ENCODE measurements at regions not wholly inside any gene's neighbourhood (a gene's known extent, or its start where the extent isn't known, plus 50 kb on each side); places are given as distances from the start of the nearest gene placed in this dataset.

DNA sequence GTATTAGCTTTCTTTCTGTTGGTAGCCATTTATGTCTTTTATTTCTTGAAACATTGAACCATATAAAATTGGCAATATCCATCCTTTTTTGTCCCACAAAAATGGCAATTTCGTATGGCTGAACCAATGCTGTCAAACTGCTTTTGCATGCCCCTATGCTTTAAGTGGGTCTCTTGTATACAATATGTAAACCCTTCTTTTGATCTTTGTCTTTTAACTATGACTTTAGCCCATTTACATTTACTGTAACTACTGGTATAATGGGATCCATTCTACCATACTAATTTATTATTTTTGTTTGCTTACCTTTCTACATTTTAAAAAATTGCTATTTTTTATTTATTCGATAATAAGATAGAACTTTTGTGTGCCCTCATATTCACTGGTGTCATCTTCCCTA, 93.4 kb downstream of the TENT4A start:
- no peak for DNase-seq (ENCODE audit: low spot score)

DNA sequence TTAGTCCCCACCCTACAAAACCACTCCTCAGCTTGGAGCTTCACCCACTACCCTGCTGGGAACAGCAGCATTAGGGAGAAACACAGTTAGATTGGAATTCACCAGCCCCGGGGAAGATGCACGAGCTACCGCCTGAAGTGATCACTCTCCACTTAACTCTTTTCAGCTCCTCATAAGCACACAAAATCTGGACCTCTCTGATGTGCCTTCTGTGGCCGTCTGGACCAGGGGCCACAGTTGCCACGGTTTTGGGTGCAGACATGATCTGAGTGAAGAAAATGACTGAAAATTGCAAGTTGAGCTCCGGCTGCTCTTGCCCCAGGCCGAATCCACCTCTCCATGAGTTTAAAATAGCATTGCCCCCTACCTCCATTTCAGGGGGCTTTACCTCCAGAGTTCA, 95.2 kb downstream of the TENT4A start:
- DNase-seq (ENCODE audit: low spot score) = no peak

DNA sequence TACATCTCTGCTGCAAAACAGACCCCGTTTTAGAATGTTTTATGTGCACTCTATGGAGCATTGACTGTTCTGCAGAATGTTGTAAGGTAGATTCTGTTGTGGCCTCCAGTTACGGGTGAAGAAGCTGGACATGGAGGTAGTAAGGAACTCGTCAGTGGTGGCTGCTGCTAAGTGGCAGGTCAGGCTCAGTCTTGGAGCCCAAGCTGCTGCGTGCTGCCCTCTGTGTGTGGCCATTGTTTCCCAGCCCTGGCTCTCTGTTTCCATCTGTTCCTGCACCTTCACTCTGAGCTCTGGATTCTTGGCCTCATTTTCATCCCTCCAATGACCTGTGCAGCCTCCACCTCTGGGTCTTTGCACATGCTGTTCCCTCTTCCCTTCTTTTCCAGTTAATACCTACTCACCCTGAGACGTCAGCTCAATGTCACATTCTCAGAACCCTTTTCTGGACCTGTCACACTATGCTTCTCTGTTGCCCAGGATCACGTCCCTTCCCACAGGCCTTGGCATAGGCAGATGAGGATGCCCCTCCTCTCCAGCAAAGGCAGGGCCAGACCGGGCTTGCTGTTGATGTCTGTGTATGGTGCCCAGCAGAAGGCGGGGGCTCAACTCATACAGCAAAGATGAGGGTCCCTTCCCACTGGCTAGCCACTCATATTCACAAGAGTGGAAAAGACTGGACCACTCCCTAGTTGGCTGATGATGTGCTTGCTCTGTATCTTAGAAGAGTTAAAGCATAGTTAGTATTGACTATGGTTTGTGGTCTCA, 97.6 kb downstream of the TENT4A start:
- no peak for DNase-seq (ENCODE audit: low spot score)

DNA sequence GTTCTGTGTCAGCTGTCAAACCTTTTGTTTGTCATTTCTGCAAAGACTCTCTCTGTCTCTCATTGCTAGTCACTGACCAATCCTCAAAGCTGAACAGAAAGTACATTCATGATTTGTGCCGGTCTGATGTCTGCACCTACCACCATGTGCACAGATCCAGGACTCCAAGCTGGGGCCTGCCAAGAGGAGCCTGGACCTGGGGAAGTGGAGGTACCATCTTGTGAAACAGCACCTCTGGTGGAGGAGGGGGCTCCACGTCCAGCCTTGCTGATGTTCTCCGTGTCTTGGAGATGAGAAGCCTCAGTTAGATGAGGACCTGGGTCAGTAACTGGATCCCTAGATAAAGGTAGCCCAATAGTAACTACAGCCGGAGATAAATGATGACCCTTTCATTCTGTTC, 98.9 kb downstream of the TENT4A start:
- no peak for DNase-seq (ENCODE audit: low spot score)

DNA sequence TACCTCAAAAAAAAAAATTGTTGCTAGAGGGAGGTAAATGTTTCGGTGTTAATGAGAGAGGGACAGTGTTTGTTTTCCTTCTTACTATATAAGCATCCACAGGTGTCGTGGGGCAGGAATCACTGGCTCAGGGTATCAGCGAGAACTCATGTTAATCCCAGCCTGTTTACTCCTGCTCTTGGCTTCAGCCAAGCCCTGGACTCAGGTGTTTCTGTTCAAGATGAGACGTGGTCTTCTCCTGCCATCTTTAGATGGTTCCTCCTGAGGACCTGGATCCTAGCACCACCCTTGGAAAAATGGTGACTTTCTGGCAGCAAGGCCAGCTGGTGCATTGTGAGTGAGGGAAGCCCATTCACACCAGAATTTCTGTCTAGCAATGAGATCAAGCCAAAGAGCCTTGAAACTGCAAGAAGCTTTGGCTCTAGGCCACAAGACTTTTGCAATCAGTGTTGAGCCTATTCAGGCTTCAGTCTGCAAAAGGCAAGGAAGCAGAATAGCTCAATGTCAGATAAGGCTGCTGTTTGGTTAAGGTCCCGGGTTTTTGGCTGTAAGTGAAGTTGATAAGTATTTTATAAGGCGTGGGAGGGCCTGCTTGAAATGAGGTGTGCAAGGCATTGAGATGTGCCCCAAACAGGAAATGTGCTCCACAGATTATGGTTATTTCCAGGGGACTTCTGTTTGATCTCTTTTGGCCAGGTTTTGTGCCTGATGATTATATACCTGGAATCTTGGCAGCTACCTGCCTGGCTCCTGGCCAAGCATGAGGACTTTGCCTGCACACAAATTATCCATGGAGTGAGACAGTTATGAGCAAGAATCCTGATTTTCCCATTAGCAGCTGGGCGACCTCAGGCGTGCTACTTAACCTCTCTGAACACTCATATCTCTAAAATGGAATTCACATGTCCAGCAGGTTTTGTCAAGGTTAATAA, 99.8 kb downstream of the TENT4A start:
- DNase-seq (ENCODE audit: low spot score) = no peak

DNA sequence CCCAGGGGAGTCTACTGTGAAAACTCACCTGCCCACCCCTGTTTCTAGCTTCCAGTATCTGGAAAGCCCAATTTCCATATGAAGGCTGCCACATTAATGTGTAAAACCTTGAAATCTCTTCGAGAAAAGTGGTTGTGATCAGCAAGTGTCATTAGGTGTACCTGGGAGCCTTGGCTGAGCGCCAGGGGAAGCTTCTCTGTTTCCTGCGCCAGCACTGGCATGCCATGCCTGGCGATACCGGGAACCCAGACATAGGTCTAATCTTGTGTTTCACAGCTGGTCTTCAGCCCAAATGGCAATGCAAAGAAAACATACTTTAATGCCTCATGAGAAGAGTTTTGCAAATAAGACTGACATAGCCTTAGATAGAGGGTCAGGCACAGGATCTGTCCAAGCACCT, 101.6 kb downstream of the TENT4A start:
- no peak for DNase-seq (ENCODE audit: low spot score)

DNA sequence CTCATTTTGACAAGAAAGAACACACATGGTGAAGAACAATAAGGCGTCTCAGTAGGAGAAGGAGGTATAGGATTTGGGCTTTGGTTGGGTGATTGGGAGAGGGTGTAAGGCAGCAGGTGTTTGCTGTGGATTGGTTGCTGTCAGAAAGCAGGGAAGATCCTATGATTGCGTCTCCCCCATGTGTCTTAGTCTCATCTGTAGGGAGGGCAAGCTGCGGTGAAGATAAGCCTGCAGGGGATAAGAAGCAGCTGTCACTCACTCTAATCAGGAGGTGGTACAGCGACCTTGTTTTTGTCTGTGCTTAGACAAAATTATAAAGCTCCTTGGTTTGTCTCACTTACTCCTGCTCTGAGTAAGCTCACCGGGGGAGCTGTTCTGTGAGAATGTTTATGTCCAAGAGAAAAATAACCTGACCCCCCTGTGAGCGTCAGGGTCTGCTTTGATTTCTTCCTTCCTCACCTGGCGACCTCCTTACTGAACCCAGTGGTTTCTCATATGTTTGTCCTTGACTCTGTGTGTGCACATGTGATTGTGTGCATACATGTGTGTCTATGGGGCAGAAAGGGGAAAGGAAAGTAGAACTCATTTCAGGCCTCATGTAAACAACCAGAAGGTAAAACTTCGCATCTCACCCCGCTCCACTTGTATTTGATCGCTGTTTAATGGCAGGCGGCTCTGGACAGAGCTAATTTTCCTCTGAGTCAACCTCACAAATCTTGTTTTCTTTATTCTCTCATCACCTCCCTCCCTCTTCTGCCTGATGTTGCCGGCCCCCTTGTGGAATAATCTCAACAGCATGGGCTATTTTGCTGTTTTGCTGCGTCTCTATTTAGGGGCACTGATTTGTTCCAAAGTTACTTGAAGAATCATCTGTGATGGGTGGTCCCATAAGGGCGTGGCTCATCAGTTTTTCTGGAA, 105.6 kb downstream of the TENT4A start:
- DNase-seq (ENCODE audit: low spot score) = no peak

DNA sequence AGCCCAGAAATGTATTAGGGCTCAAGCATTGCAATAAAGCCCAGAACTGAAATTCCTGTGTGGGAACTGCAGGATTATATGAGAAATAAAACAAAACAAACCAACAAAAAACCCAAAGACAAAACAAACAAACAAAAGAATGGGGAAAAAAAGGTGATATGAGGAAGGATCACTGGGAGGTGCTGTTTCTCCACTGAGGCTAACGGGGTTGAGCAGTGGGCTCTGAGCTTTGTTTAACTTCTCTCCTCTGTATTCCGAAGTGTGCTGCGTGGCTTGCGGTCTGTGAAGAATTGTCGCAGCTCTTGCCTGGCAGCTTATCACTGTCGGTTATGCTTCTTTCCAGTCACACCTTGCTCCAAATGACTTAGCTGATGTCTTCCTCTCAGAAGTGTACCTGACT, 106.3 kb downstream of the TENT4A start:
- DNase-seq (ENCODE audit: low spot score) = no peak

DNA sequence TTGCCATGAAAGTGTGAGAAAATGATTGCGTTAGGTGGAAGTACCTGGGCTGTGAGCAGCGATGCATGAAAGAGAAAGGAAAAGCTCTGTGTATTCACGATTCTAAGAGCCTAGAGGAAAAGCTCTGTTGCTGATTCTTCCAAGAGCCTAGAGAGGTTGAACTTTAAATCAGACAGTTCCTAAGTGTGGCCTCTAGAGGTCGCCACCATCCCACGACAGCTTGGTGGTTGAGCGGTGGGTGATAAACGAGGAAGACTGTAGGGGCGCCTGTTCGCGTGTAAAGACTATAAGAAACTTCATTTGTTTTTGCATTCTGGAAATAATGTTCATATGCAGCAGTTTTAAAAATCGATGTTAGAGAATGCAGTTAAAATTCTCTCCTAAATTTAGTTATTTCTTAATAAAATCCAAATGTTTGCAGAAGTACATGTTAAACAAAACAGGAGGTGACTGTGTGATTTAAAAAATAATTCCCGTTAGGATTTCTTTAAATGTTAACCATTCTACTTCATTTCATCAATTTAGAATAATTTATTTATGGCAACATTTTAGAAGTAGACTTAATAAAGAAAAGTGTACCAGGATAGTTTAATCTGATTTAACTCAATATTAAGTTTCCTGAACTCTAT, 107.7 kb downstream of the TENT4A start:
- no peak for DNase-seq (ENCODE audit: low spot score)

DNA sequence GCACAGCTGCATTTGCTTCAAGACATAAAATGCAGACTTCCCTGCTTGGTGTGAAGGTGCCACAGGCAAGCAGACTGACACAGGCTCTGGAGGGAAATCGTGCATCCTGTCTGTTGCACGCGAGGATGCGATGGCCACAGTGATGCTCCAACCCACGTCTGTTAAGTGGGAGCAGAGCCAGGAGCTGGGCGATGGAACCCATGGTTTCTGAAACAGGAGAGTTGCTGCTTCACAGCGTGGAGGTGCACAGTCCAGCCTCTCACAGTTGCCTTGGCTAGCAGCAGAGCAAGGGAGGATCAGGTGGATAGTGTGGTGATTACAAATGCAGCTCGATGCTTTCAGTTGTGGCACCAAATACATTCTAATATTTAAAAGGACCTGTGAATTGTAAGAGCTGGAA, 108.8 kb downstream of the TENT4A start:
- no peak for DNase-seq (ENCODE audit: low spot score)

DNA sequence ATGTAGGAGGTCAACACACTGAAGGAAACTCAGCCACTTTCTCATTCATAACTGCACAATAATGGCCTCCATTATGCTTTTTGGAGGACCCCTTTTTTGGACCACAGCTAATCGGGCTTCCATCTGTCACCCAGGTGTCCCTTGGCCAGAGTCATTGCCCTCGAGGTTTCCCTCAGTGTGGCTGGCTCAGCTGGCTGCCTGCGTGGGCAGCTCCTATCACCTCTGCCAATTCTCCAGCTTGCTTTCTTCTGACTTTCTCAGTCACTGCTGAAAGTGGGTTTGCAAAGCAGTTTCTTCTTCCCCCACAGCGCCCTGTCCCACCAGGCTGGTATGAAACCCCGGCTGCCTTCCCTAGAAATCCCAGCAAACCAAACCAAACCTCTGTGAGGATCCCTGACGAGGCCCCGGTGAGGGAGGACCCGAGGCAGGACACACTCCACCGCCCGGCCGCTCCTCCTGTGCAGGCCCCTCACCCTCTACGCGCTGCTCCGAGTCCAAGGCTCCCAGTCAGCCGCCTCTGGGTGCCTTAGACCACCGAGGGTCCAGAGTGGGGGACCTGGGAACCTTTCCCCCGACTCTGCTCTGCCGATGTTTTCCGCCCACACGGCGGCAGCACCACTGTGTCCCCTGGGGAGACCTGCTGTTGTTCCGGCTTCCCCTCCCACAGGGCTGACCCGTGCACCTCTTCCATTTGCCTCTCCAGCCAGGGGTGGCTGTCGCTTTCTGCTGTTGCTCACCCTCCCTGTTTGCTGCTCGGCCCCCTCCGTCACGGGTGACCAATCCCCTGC, 109.5 kb downstream of the TENT4A start:
- DNase-seq (ENCODE audit: low spot score) = no peak

DNA sequence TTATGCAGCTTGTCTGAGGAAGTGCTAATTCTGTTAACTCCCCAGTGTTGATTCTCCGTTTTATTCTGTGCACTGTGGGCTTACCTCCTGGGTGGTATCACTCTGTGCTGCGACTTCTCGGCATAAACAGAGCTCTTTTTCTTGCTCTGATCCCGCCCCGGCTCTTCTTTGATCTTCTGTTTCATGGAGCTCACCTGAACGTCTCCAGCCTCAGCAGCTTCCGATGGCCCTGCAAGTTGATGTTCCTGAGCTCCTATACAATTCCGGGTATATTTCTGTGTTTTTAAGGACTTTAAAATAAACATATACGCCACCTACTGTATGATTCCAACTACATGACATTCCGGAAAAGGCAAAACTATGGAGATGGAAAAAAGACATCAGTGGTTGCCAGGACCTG, 110.8 kb downstream of the TENT4A start:
- DNase-seq (ENCODE audit: low spot score) = no peak

DNA sequence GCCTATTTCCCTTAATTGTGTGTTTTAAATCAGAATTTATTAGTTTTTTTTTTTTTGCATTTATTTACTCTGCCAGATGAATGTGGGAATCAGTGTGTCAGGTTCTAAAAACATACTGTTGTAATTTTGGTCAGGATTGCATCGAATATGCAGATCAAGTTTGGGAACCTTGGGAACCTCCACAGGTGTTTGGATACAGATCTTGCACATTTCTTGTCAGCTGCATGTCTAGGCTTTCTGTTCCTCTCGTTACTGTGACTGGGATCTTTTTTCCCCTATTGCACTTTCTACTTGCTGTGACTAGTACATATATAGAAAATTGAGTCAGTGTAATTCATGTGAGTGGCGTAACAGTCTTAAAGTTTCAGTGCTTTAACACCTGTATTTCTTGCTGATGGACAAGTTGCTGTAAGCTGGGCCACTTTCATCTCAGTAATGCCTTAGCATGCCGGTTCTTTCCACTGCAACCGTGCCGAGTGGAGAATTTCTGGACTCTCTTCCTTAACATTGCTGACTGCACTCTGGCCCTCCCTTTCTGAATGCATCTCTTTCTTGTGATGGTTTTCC, 112.5 kb downstream of the TENT4A start:
- no peak for DNase-seq (ENCODE audit: low spot score)

DNA sequence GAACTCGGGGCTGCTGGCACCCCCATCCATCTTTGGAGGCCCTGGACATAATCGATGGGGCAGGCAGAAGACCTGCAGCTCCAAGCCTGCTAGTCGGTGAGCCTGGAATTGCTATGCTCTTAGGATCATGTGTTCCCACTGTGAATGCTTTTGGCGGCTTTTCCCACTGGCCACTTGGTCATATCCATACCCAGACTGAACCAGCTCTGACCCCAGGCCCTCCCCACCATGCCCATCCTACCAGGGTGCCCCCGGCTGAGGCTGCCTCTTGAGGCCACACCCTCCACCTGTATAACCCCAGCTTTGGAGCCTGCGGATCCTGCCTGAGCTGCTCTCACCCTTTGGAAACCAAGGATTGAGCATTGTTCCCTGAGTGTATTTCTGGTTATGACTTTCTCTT, 113.5 kb downstream of the TENT4A start:
- no peak for DNase-seq (ENCODE audit: low spot score)

DNA sequence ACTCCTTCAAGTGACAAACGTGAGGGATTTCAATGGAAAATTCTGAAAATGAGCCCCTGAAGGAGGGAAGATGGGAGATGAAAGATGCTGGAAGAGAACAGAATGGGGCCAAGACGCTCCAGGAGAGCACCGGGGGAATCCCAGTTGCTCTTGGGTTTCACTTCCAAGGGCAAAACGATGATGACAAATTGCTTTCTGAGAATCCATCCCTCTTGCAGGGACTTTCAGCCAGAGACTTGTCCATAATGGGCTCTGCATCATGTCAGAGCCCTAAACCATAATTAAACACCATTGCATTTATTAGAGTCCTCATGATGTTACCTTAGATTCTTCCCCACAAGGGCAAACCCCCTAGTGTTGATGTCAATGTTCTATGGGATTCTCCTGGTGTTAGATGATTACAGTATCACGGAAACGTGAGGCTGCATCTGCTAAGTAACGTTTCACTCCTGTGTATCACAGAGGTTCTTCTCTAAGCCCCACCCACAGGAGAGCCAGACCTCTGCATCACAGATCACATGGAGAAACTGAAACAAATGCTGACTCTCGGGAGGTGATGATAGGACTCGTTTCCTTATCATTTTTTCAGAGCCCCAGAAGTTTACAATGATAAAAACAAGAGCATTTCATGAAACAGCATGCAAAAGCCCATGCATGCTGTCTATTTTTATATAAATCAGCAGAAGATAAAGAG, 114.4 kb downstream of the TENT4A start:
- no peak for DNase-seq (ENCODE audit: low spot score)

DNA sequence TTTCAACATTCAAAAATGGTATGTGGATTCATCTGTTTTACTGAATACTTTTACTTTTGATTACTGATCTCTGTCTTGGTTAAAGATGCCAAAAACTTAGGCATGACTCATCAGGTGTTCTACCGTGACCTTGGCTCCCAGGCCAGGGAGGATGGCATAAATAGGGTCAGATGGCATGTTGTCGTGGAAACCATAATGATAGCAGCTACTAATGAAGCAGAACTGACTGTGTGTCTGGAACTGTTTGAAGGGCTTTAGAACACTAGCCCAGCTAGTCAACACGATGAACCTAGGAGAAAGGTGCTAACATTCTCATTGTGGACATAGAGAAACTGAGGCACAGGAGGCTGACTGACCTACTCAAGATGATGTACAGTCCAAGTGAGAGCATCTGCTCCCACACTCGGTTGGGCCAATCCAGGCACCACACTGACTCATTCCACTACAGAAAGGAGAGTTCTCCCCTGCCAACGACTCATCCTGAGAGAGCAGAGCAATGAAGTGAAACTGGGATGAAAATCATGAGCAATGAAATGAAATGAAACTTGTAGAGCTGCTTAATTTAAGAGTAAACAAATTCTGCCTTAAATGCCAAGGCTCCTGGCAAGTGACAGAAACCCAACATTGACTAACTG, 116.0 kb downstream of the TENT4A start:
- DNase-seq (ENCODE audit: low spot score) = no peak

DNA sequence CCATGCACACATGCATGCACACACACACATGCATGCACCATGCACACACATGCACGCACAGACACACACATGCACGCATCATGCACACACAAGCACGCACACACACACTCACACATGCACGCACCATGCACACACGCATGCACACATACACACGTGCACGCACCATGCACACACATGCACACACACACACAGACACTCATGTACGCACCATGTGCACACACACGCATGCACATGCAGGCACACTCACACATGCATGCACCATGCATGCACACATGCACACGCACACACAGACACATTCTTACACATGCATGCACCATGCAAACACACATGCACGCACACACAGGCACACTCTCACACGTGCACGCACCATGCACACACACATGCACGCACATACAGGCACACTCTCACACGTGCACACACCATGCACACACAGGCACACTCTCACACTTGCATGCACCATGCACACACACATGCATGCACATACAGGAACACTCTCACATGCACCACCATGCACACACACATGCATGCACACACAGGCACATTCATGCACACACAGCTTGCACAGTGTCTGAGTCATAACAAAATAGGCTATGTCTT, 117.5 kb downstream of the TENT4A start:
- no peak for DNase-seq (ENCODE audit: low spot score)

DNA sequence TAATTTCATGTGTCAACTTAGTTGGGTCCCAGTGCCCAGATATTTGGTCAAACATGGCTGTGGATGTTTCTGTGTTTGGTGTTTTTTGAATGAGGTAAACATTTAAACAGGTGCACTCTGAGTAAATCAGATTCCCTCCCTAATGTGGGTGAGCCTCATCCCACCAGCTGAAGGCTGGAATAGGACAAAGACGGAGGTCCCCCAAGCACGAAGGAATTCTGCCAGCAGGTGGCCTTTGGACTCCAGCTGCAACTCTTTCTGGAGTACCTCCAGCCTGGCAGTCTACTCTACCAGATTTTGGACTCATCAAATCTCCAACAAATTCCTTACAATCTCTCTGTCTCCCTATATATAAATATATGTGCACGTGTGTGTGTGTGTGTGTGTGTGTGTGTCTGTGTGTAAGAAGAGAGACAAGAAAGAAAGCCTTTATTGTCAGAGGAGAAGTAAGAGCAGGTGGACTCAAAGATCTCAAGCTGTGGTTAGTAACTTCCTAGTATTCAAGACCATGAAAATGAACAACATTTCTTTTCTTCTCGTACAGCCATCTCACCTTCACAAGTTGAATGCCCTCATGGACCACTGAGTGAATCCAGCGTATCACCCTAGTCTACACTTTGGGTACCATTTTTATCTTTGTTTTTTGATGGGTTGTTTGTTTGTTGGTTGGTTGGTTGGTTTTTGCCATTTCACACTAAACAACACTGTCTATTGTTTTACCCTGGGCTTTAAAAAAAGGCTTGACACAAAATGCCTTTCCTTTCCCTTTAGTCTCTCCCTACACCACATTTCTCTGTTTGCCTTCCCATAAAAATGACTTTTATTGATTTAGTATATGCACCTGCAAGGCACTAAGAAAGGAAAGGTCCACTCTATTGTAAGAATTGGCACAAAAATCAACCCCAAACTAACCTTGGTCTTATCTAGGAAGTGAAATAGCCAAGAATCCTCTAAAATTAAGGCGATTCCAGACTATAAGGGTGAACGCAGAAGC, 118.7 kb downstream of the TENT4A start:
- DNase-seq (ENCODE audit: low spot score) = no peak

Data from LoVo (cell line).